GM21576 (cell line): ENCODE measurements at regions not wholly inside any gene's neighbourhood (a gene's known extent, or its start where the extent isn't known, plus 50 kb on each side); places are given as distances from the start of the nearest gene placed in this dataset.
A peak's percentile ranks its signal among the peaks of the same experiment; 100 is the strongest.

Experiments
- ATAC-seq: cut with Tn5 transposase; IDR thresholded peaks from one replicate; pipeline ENCODE4 v1.9.1; 2021; ENCODE audit warnings: mild to moderate bottlenecking, moderate library complexity; ENCODE audit not compliant: unreplicated experiment

- no peak for ATAC-seq
Observed at GRCh38 chr9:103900466-103900865, 193.6 kb upstream of the SMC2 start.

DNA sequence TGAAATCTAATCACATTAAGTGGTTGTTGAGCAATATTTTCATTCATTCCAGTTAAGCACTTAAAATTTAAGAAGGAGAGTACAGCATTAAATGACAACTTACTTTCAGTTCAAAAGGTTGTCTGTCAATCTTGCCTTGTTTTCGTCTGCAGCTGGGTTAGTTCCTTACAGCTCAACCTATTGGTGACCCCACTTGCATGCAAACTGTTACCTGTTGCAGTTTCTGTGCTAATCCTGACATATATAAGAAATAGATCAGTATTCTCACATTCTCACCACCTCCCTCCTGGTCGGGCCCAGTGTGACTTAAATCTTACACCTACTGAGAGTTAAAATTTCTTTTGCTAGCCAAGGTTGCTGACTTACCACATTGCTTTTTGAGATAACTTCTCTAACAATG is 191.8 kb upstream of the SMC2 start:
- no peak for ATAC-seq

- ATAC-seq, result no peak
Observed at GRCh38 chr9:103904242-103904641, 189.9 kb upstream of the SMC2 start.

DNA sequence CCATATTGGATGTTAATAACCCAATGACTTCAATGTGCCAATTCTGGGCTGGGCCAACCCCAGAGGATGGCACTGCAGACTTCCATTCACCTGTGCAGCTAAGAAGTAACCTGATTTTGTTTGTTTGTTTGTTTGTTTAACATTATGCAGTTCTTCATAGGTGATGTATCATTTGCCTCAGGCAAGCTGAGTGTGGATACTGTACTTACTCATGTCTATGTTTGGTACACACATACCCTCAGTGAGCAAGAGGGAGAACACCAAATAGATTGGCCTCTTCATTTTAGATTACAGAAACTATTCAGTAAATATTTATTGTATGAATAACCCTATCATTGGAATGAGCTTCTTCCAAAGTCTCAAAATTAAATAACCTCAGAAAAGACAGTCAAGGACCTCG is 180.2 kb upstream of the SMC2 start:
- no peak for ATAC-seq

DNA sequence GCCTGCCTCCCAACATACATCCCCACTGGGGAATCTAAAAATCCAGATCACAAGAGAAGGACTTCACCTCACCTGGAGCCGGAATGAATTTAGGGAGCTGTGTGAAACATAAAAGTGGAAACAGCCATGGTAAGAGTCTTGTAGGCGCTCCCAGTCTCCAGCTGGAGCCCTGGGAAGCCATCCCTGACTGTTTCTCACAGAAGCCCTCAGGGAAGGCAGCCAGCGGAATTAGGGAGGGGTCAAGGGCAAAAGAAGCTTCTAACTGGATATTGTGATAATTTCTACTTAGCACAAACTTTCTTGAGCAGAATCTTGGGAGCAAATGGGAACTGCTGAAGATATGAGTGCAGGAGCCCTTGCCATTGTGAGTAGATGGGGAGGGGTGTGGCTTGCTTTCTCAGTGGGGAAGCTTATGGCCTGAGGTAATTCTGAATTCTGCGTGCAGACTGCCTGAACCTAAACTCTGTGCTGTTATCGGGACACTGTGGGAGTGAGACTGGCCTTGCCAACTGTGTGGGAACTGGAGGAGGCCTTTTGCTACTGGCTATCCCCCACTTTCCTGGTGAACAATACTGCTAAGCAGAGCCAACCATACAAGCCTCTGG is 174.4 kb upstream of the SMC2 start:
- no peak for ATAC-seq

DNA sequence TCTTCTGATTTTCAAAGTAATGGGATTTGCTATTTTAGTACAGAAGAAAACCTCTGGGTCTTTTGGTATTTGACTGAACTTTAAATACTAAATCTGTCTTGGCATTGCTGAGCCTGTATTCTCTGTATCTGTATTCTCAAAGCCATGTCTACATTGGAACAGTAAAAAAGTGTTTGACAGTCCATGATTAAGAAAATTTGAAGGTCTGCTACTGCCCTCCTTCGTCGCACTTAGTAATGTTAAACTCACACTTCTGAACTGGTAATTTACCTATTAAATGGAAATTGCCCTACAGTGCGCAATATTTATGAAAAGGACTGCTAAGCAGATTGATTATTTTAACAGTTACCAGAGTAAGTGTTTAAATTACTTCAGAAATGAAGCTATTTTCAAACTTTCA is 165.7 kb upstream of the SMC2 start:
- no peak for ATAC-seq

- ATAC-seq, result no peak
Observed at GRCh38 chr9:103941104-103941503, 153.0 kb upstream of the SMC2 start.

GRCh38 chr9:103942200-103942599 is 151.9 kb upstream of the SMC2 start:
- ATAC-seq, result no peak

GRCh38 chr9:103942651-103943050 is 151.5 kb upstream of the SMC2 start:
- ATAC-seq, result no peak

DNA sequence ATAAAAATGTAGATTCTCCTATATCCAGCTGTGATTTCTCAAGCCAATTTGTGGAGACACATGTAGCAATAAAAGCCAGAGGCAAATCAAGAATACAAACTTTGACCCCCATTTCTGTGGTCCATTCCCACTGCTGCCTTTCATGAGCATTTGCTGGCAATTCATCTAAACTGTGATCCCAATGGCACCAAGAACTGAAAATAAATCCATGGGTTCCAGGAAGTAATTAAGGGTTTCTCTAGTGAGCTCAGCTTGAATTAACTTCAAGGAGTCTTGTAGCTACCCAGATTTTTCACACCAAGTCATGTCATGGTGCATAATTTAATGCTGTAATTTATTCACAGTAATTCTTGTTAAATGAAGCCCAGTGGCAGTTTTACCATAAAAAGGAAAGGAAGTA is 145.0 kb upstream of the SMC2 start:
- no peak for ATAC-seq

GRCh38 chr9:103977163-103977562 is 116.9 kb upstream of the SMC2 start:
- no peak for ATAC-seq

GRCh38 chr9:103978396-103978795 is 115.7 kb upstream of the SMC2 start:
- no peak for ATAC-seq

DNA sequence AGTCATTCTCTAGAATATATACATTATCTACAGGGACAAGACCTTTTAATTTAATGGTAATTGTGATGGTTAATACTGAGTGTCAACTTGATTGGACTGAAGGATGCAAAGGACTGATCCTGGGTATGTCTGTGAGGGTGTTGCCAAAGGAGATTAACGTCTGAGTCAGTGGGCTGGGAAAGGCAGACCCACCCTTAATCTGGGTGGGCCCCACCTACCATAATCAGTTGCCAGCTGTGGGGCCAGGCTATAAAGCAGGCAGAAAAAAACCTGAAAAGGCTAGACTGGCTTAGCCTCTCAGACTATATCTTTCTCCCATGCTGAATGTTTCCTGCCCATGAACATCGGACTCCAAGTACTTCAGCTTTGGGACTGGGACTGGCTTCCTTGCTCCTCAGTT is 112.2 kb upstream of the SMC2 start:
- ATAC-seq, result no peak

DNA sequence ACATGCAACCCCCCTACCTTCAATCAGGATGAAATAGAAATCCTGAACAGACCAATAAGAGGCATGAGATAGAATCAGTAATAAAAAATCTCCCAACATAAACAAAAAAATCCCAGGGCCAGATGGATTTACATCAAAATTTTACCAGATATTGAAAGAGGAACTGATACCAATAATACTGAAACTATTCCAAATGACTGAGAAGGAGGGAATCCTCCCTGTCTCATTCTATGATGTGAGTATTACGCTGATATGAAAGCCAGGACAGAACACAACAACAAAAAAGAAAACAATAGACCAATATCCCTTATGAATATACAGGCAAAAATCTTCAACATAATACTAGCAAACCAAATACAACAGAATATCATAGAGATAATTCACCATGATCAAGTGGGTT is 109.0 kb upstream of the SMC2 start:
- ATAC-seq, result no peak

- ATAC-seq, result no peak
Observed at GRCh38 chr9:103988821-103989220, 105.3 kb upstream of the SMC2 start.

GRCh38 chr9:103990311-103990710 is 103.8 kb upstream of the SMC2 start:
- ATAC-seq, result no peak

DNA sequence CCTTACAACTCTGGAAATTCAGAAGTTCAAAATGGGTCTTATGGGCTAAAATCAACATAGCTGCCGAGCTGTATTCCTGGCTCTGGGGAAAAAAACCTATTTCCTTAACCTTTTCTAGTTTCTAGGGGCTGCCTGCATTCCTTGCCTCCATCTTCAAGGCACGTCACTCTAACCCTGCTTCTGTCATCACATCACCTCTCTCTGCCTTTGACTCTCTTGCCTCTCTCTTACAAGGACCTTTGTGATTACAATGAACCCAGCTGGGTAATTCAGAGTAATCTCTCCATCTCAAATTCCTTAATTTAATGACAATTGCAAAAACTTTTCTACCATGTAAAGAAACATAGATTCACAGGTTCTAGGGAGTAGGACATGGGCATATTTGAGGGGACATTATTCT is 103.1 kb upstream of the SMC2 start:
- no peak for ATAC-seq

DNA sequence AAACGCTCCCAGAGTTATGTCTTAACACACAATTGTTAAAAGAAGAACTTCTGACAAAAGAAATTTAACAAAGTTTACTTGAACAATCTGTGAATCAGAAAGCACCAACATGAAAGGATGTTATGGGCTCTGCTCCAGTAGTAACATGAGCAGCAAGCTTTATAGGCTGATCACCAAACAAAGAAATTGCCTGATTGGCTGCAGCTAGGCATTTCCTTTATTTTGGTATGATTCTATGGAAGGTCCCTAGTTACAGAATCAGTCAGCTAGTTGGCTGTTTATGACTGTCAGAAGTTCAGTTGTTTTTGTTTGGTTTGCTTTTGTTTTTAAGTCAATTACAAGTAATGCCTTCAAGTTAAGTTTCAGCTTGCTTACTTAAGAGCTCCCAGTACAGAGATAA is 102.4 kb upstream of the SMC2 start:
- ATAC-seq, result peak; percentile 67

GRCh38 chr9:103992938-103993579 is 101.0 kb upstream of the SMC2 start:
- ATAC-seq, result no peak

GRCh38 chr9:103997856-103998370 is 96.2 kb upstream of the SMC2 start:
- ATAC-seq, result no peak

DNA sequence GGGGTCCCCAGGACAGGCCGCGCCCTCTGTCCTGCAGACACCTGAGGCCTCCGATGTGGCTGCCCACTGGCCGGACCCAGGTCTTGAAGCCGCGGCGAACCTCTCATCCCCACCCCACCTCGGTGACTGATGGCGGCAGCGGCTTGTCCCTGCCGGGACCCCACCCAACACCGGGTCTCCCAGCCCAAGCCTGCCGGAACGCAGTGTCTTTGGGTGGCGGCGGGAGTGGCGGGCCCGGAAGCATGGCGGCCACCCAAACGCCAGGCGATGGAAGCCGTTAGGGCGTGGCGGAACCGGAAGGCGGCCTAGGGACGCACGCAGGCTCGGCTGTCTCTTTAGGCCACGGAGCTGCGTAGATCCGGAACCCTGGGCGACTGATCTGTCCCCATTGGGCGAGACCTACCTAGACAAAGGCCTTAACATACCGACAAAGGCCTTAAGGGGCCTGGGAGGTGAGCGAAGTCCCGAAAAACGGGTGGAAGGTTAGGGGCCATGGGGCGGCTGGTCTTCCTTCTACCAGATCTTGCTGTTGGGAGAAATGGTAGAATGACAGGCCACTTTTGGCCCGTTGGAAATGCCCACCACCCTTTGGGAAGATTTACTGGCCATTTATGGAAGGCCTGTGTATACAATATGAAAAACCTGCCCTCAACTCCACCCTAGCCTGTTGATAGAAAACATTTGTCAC is 94.6 kb upstream of the SMC2 start:
- no peak for ATAC-seq

DNA sequence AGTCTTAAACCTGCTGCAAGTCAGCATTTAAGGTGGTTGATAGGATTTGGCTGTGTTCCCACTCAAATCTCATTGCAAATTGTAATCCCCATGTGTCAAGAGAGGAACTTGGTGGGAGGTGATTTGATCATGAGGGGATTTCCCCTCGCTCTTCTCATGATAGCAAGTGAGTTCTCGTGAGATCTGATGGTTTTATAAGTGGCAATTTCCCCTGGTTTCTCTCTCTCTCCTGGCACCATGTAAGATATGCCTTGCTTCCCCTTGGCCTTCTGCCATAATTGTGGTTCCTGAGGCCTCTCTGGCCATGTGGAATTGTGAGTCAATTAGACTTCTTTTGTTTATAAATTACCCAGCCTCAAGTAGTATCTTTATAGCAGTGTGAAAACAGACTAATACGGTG is 84.3 kb upstream of the SMC2 start:
- no peak for ATAC-seq
